MM.1S (cell line): ENCODE measurements at regions not wholly inside any gene's neighbourhood (a gene's known extent, or its start where the extent isn't known, plus 50 kb on each side); places are given as distances from the start of the nearest gene placed in this dataset.
"Not testable (repeated sequence)": the region's sequence is repeated elsewhere in the genome, so short reads cannot be mapped to it uniquely, and the experiment has no call there.

Experiments
- DNase-seq: peaks from one replicate; pipeline ENCODE4 v3.0.0-alpha.2; 2015
- H2AFZ ChIP-seq: fragments of 300-600 bp; sonication (generic); 2 replicates; pipeline ENCODE4 v1.6.0; 2016; ENCODE audit warnings: antibody characterized with exemption, low read length
- H3F3A ChIP-seq: fragments of 300-600 bp; sonication (generic); 2 replicates; pipeline ENCODE4 v1.6.1; 2016; ENCODE audit warnings: mild to moderate bottlenecking, antibody characterized with exemption, low read length, moderate library complexity, mixed read lengths; ENCODE audit not compliant: insufficient read depth
- H3K27ac ChIP-seq: fragments of 300-600 bp; sonication (generic); 2 replicates; pipeline ENCODE4 v1.5.1; 2016; ENCODE audit warnings: mild to moderate bottlenecking, low read length
- H3K27me3 ChIP-seq: fragments of 300-600 bp; sonication (generic); replicated peaks from 2 replicates; pipeline ENCODE4 v1.6.0; 2016; ENCODE audit warnings: low read length; ENCODE audit not compliant: insufficient read depth
- H3K36me3 ChIP-seq: fragments of 300-600 bp; sonication (generic); replicated peaks from 2 replicates; pipeline ENCODE4 v1.6.1; 2016; ENCODE audit warnings: mild to moderate bottlenecking, low read length, mixed read lengths; ENCODE audit not compliant: insufficient read depth
- H3K4me1 ChIP-seq: fragments of 300-600 bp; sonication (generic); 2 replicates; pipeline ENCODE4 v1.6.1; 2016; ENCODE audit warnings: low read length, mixed read lengths
- H3K4me2 ChIP-seq: fragments of 300-600 bp; sonication (generic); 2 replicates; pipeline ENCODE4 v1.6.0; 2016; ENCODE audit warnings: low read depth, low read length
- H3K4me3 ChIP-seq: fragments of 300-600 bp; sonication (generic); 2 replicates; pipeline ENCODE4 v1.5.1; 2016; ENCODE audit warnings: low read length, mixed read lengths
- H3K79me2 ChIP-seq: fragments of 300-600 bp; sonication (generic); 2 replicates; pipeline ENCODE4 v1.6.1; 2016; ENCODE audit warnings: mixed run types, low read length, mixed read lengths
- H3K9ac ChIP-seq: fragments of 300-600 bp; sonication (generic); 2 replicates; pipeline ENCODE4 v1.6.1; 2016; ENCODE audit warnings: low read length, mixed read lengths
- H3K9me2 ChIP-seq: fragments of 300-600 bp; sonication (generic); replicated peaks from 2 replicates; pipeline ENCODE4 v1.6.1; 2016; ENCODE audit warnings: mild to moderate bottlenecking, low read length, mixed read lengths; ENCODE audit not compliant: insufficient read depth
- H3K9me3 ChIP-seq: fragments of 300-600 bp; sonication (generic); replicated peaks from 2 replicates; pipeline ENCODE4 v1.6.1; 2016; ENCODE audit warnings: mild to moderate bottlenecking, low read length, mixed read lengths; ENCODE audit not compliant: insufficient read depth
- H4K20me1 ChIP-seq: fragments of 300-600 bp; sonication (generic); 2 replicates; pipeline ENCODE4 v1.6.1; 2016; ENCODE audit warnings: mild to moderate bottlenecking, low read length, moderate library complexity, mixed read lengths; ENCODE audit not compliant: insufficient read depth
- EZH2 ChIP-seq: fragments of 300-600 bp; sonication (generic); optimal IDR thresholded peaks from 2 replicates; pipeline ENCODE3; 2017; ENCODE audit warnings: low read depth, mild to moderate bottlenecking, antibody characterized with exemption, low read length, mixed read lengths
- EZH2phosphoT487 ChIP-seq: fragments of 300-600 bp; sonication (generic); IDR thresholded peaks from 2 replicates; pipeline ENCODE4 v1.6.1; 2018; ENCODE audit warnings: antibody characterized with exemption, low read length
- TF ChIP-seq, protein P1 (sequence below): fragments of 300-600 bp; sonication (generic); IDR thresholded peaks from 2 replicates; pipeline ENCODE4 v1.5.1; 2016; ENCODE audit warnings: antibody characterized with exemption, low read length, mixed read lengths

DNA sequence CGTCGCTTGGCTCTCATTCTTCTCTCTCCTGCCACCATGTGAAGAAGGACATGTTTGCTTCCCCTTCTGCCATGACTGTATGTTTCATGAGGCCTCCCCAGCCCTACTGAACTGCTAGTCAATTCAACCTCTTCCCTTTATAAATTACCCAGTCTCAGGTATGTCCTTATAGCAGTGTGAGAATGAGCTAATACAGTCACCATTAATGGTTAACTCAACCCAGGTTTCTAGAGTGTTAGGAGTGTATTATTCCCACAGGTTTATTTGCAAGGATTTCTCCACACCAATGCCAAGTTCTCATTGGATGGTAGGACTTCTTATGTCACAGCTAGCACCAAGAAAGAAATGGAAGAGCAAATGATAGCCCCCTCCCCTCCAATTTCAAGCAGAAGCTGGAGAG lies 71.9 kb downstream of the DYNAP start:
- Histone ChIP-seq H3K9me2 (no peaks in the 10 kb centered on the region), H2AFZ (no peak overlapping the region), H4K20me1 (no peaks in the 10 kb centered on the region), H3K9me3 (no peaks in the 10 kb centered on the region), H3K79me2 (no peaks in the 10 kb centered on the region), H3K4me3 (no peak overlapping the region), H3K9ac (no peak overlapping the region), H3K36me3 (no peaks in the 10 kb centered on the region), H3F3A (no peaks in the 10 kb centered on the region), H3K27me3 (no peaks in the 10 kb centered on the region), H3K27ac (no peak overlapping the region), H3K4me1 (no peaks in the 10 kb centered on the region), H3K4me2 (no peak overlapping the region)
- DNase-seq: no peak
- no peak for TF ChIP-seq EZH2
- TF ChIP-seq, protein P1, sequence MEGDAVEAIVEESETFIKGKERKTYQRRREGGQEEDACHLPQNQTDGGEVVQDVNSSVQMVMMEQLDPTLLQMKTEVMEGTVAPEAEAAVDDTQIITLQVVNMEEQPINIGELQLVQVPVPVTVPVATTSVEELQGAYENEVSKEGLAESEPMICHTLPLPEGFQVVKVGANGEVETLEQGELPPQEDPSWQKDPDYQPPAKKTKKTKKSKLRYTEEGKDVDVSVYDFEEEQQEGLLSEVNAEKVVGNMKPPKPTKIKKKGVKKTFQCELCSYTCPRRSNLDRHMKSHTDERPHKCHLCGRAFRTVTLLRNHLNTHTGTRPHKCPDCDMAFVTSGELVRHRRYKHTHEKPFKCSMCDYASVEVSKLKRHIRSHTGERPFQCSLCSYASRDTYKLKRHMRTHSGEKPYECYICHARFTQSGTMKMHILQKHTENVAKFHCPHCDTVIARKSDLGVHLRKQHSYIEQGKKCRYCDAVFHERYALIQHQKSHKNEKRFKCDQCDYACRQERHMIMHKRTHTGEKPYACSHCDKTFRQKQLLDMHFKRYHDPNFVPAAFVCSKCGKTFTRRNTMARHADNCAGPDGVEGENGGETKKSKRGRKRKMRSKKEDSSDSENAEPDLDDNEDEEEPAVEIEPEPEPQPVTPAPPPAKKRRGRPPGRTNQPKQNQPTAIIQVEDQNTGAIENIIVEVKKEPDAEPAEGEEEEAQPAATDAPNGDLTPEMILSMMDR: no peak
- no peak for TF ChIP-seq EZH2phosphoT487

DNA sequence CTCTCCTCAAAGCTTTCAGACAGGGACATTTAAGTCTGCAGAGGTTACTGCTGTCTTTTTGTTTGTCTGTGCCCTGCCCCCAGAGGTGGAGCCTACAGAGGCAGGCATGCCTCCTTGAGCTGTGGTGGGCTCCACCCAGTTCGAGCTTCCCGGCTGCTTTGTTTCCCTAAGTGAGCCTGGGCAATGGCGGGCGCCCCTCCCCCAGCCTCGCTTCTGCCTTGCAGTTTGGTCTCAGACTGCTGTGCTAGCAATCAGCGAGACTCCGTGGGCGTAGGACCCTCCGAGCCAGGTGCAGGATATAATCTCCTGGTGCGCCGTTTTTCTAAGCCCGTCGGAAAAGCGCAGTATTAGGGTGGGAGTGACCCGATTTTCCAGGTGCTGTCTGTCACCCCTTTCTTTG lies 78.7 kb downstream of the DYNAP start:
- not testable (repeated sequence) for H4K20me1 ChIP-seq, H3F3A ChIP-seq, H3K27me3 ChIP-seq, H2AFZ ChIP-seq, H3K4me2 ChIP-seq, H3K4me3 ChIP-seq, DNase-seq, H3K9me2 ChIP-seq, H3K27ac ChIP-seq, H3K9ac ChIP-seq, H3K9me3 ChIP-seq, H3K79me2 ChIP-seq, H3K4me1 ChIP-seq, H3K36me3 ChIP-seq

DNA sequence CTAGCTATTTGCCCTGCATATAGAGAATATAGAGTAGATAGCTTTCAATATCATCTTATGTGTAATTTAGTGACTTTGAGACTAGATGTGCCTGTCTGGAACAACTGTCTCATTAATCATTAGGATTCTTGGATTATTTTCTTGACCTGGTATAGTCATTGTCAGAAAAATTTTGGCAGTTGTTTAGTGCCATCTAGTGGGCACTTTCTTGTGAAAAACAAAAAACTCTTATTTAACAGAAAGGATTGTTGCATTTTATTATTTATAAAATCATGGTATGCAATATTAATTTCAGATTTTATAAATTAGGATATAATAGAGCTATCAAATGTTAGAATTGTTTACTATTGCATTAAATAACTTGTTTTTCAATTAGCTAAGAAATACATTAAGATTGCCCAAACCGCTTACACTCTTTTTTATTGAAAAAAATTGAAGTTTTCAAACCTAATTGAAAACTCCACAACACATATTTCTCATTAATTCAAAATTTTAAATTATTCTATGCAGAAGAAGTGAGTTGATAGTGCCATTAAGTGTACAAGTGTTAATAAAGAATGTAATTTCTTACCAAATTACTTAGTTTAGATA lies 80.3 kb downstream of the DYNAP start:
- TF ChIP-seq, protein P1: peak; percentile 53
- TF ChIP-seq EZH2phosphoT487: no peak
- no peaks in the 10 kb centered on the region for H3K27me3 ChIP-seq
- DNase-seq: peak; percentile 35

DNA sequence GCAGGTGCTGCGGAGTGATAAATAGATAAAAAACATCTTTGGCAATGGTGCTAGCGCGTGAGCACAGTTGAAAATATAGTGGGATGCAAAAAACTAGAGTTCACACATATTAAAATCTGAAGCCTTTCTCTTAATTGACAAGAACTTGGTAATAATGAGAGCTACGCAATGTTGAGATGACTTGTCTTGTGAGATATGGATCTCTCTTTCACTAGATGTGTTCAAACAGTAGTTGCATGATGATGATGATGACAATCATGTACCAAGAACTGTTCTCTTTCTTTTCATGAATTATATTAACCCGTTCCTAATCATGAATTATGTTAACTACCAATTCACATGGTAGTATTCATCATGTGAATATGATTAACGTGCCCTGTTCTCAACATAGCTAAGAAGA lies 81.1 kb downstream of the DYNAP start:
- Histone ChIP-seq H3K4me3 (no peak overlapping the region), H3K79me2 (no peaks in the 10 kb centered on the region), H3K9me2 (no peaks in the 10 kb centered on the region), H4K20me1 (no peaks in the 10 kb centered on the region), H3F3A (no peaks in the 10 kb centered on the region), H3K27me3 (no peaks in the 10 kb centered on the region), H3K4me2 (no peak overlapping the region), H3K36me3 (no peaks in the 10 kb centered on the region), H3K9ac (no peak overlapping the region), H2AFZ (no peak overlapping the region), H3K27ac (no peak overlapping the region), H3K9me3 (no peaks in the 10 kb centered on the region), H3K4me1 (no peaks in the 10 kb centered on the region)
- DNase-seq: no peak
- TF ChIP-seq, protein P1: no peak
- TF ChIP-seq EZH2phosphoT487: no peak
- no peak for TF ChIP-seq EZH2

More for the DNA sequence above, 80.3 kb downstream of the DYNAP start:
- no peak overlapping the region for H3K9ac ChIP-seq
- no peaks in the 10 kb centered on the region for H3F3A ChIP-seq
- no peaks in the 10 kb centered on the region for H3K79me2 ChIP-seq
- H3K4me3 ChIP-seq: no peak overlapping the region
- no peak overlapping the region for H2AFZ ChIP-seq
- no peaks in the 10 kb centered on the region for H3K9me3 ChIP-seq
- H4K20me1 ChIP-seq: no peaks in the 10 kb centered on the region
- H3K27ac ChIP-seq: no peak overlapping the region
- H3K9me2 ChIP-seq: no peaks in the 10 kb centered on the region
- H3K4me2 ChIP-seq: no peak overlapping the region
- no peaks in the 10 kb centered on the region for H3K36me3 ChIP-seq
- H3K4me1 ChIP-seq: no peaks in the 10 kb centered on the region
